HCT116 (cell line): ENCODE measurements at regions not wholly inside any gene's neighbourhood (a gene's known extent, or its start where the extent isn't known, plus 50 kb on each side); places are given as distances from the start of the nearest gene placed in this dataset.

ENCODE experiments used
- CTCF ChIP-seq, 3 experiments: fragments of 200-600 bp in 1 of 3; sonication (generic) in 1 of 3; IDR thresholded peaks in 2 of 3; conservative IDR thresholded peaks in 1 of 3; 2 replicates each; pipeline ENCODE4 v1.5.1; 2012 to 2017; ENCODE audit warnings: low read depth in 2 of 3, low read length in 2 of 3, antibody characterized with exemption in 1 of 3, borderline replicate concordance in 1 of 3, control low read depth in 1 of 3, mild to moderate bottlenecking in 1 of 3, mixed read lengths in 1 of 3, mixed run types in 1 of 3, moderate library complexity in 1 of 3; ENCODE audit not compliant: insufficient read depth in 1 of 3
- ELF1 ChIP-seq: IDR thresholded peaks from 2 replicates; pipeline ENCODE4 v1.6.1; 2012; ENCODE audit warnings: low read depth, borderline replicate concordance
- EZH2 ChIP-seq: fragments of 200-600 bp; sonication (generic); IDR thresholded peaks from 2 replicates; pipeline ENCODE4 v1.6.1; 2017; ENCODE audit warnings: antibody characterized with exemption, mixed run types
- MAX ChIP-seq: IDR thresholded peaks from 2 replicates; pipeline ENCODE4 v1.6.1; 2012
- POLR2A ChIP-seq: IDR thresholded peaks from 2 replicates; pipeline ENCODE4 v1.7.0; 2011; ENCODE audit warnings: borderline replicate concordance; ENCODE audit not compliant: insufficient read depth, insufficient read length; ENCODE audit errors: extremely low read depth
- YY1 ChIP-seq: IDR thresholded peaks from 2 replicates; pipeline ENCODE4 v1.6.1; 2011; ENCODE audit warnings: low read length, low read depth, moderate library complexity, mild to moderate bottlenecking; ENCODE audit not compliant: insufficient replicate concordance; ENCODE audit errors: extremely low read depth
- ZBTB33 ChIP-seq: IDR thresholded peaks from 2 replicates; pipeline ENCODE4 v1.6.1; 2011; ENCODE audit warnings: mild to moderate bottlenecking, low read length, moderate library complexity; ENCODE audit not compliant: insufficient replicate concordance; ENCODE audit errors: extremely low read depth
- ZNF274 ChIP-seq: fragments of 200-500 bp; sonication (Bioruptor generic); IDR thresholded peaks from 2 replicates; pipeline ENCODE4 v1.6.1; 2014; ENCODE audit warnings: mild to moderate bottlenecking, low read depth, low read length, inconsistent platforms

- TF ChIP-seq CTCF (IDR thresholded peaks at IDR 0.05 in 2 of 3, conservative IDR thresholded peaks at IDR 0.05 in 1 of 3; ENCODE audit: borderline replicate concordance in 1 of 3, insufficient read depth in 1 of 3, low read depth in 2 of 3, low read length in 2 of 3) (no peak), EZH2 (no peak), POLR2A (no peak), ZNF274 (no peak), ZBTB33 (no peak), MAX (no peak), ELF1 (no peak), YY1 (no peak)
Measured at GRCh38 chr13:40074338-40074737, 418.9 kb downstream of the COG6 start.
